K562 (cell line): ENCODE measurements at regions not wholly inside any gene's neighbourhood (a gene's known extent, or its start where the extent isn't known, plus 50 kb on each side); places are given as distances from the start of the nearest gene placed in this dataset.

ENCODE experiments used
- BRD4 ChIP-seq: fragments of 200-600 bp; sonication (generic); IDR thresholded peaks from 2 replicates; pipeline ENCODE4 v1.6.1; 2017; ENCODE audit warnings: inconsistent platforms
- CHD2 ChIP-seq: IDR thresholded peaks from 2 replicates; pipeline ENCODE4 v1.6.1; 2011; ENCODE audit warnings: low read depth, low read length
- LARP7 ChIP-seq: fragments of 450-650 bp; IDR thresholded peaks from 2 replicates; pipeline ENCODE4 v1.6.1; 2016
- MAZ ChIP-seq, 2 experiments: fragments of 450-650 bp in 1 of 2; sonication (generic) in 1 of 2; formaldehyde crosslinking; IDR thresholded peaks in 1 of 2; conservative IDR thresholded peaks in 1 of 2; 2 replicates each; pipeline versions ENCODE4 v1.4.0 to v1.5.0; 2020; ENCODE audit warnings: mild to moderate bottlenecking in 1 of 2, missing genetic modification reagents in 1 of 2
- RBFOX2 ChIP-seq: fragments of 200-400 bp; formaldehyde crosslinking; IDR thresholded peaks from 2 replicates; pipeline ENCODE4 v1.6.1; 2017; ENCODE audit warnings: low read depth, mild to moderate bottlenecking, low read length, moderate library complexity
- SP2 ChIP-seq: IDR thresholded peaks from 2 replicates; pipeline ENCODE4 v1.6.1; 2011; ENCODE audit warnings: mild to moderate bottlenecking, low read depth, low read length, moderate library complexity; ENCODE audit not compliant: poor library complexity, severe bottlenecking; ENCODE audit errors: extremely low read depth
- TCF3 ChIP-seq: sonication (generic); formaldehyde crosslinking; IDR thresholded peaks from 2 replicates; pipeline ENCODE4 v1.4.0; 2020; ENCODE audit warnings: mild to moderate bottlenecking, missing genetic modification reagents
- ZC3H4 ChIP-seq: sonication (generic); formaldehyde crosslinking; IDR thresholded peaks from 2 replicates; pipeline ENCODE4 v1.9.0; 2021; ENCODE audit warnings: missing genetic modification reagents, borderline replicate concordance
- ZNF23 ChIP-seq: fragments of 250-450 bp; sonication (Bioruptor Pico); IDR thresholded peaks from 2 replicates; pipeline ENCODE4 v1.4.0; 2020; ENCODE audit warnings: mild to moderate bottlenecking
- ZNF3 ChIP-seq: fragments of 250-450 bp; sonication (Bioruptor Pico); IDR thresholded peaks from 2 replicates; pipeline ENCODE4 v1.5.0; 2021; ENCODE audit warnings: mild to moderate bottlenecking, moderate library complexity
- ZNF449 ChIP-seq: fragments of 250-450 bp; sonication (Bioruptor Pico); IDR thresholded peaks from 2 replicates; pipeline ENCODE4 v1.8.0; 2022; ENCODE audit warnings: moderate library complexity, mild to moderate bottlenecking, inconsistent platforms
- TF ChIP-seq, protein P1 (sequence below): fragments of 450-650 bp; IDR thresholded peaks from 2 replicates; pipeline ENCODE4 v1.6.1; 2016
- TF ChIP-seq, protein P2 (sequence below), 2 experiments: fragments of 450-650 bp in 1 of 2; sonication (generic) in 1 of 2; formaldehyde crosslinking; conservative IDR thresholded peaks; 2 replicates each; pipeline versions ENCODE4 v1.4.0 to v1.8.1; 2020 to 2022; ENCODE audit warnings: mild to moderate bottlenecking in 1 of 2, missing genetic modification reagents in 1 of 2
- TF ChIP-seq, protein P3 (sequence below), 2 experiments: fragments of 200-800 bp in 1 of 2; sonication (Bioruptor generic) in 1 of 2; sonication (generic) in 1 of 2; formaldehyde crosslinking in 1 of 2; IDR thresholded peaks in 1 of 2; conservative IDR thresholded peaks in 1 of 2; 2 replicates each; pipeline versions ENCODE4 v1.5.0 to v1.6.1; 2016 to 2020; ENCODE audit warnings: missing compliant biosample characterization in 1 of 2, missing genetic modification characterization in 1 of 2, missing genetic modification reagents in 1 of 2
- TF ChIP-seq, protein P4 (sequence below): fragments of 450-650 bp; formaldehyde crosslinking; IDR thresholded peaks from 2 replicates; pipeline ENCODE4 v1.4.0; 2022; ENCODE audit warnings: mild to moderate bottlenecking, moderate library complexity

DNA sequence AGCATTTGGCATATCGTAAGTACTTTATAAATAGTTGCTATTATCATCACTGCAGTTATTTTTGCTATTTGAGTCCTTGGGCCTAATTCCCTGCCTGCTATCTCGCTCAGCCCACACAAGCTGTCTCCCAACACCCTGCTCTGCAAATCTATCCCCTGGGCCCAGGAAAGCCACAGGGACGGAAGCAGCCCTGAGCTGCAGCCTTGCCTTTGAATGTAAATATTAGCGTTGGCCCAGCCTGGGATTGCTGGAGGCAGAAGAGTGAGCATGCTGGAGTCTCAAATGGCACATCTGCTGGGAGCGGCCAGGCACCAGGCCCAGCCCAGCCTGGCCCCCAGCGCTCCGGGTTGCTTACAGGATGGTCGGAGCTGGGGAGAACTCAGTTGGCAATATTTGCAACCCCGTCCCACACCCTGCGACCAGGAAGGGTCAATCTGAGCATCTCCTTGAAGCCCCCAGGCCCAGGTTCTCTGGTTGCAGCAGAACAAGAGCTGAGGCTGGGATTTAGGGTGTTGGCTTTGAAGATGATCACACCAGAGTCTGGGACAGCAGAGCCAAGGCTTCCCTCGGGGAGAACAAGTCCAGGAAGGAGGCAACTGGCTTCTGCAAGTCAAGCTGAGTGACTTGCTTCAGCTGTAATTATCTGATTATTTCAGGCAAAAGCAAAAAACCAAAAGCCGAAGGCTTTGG lies 529.6 kb downstream of the SHQ1 start (continued):
- peak; percentile 13; the same call in 1 of the 2 replicates for TF ChIP-seq BRD4
- 0 out of 4 replicates have a peak, but pooled peaks of 1 of the 2 experiments have one; percentile 11 for TF ChIP-seq MAZ (CRISPR knock-in tag; conservative IDR thresholded peaks at IDR 0.05 in 1 of 2, IDR thresholded peaks at IDR 0.05 in 1 of 2)
- TF ChIP-seq, protein P1, sequence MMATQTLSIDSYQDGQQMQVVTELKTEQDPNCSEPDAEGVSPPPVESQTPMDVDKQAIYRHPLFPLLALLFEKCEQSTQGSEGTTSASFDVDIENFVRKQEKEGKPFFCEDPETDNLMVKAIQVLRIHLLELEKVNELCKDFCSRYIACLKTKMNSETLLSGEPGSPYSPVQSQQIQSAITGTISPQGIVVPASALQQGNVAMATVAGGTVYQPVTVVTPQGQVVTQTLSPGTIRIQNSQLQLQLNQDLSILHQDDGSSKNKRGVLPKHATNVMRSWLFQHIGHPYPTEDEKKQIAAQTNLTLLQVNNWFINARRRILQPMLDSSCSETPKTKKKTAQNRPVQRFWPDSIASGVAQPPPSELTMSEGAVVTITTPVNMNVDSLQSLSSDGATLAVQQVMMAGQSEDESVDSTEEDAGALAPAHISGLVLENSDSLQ = no peak; the same call in 1 of the 2 replicates
- TF ChIP-seq ZNF449 = no peak
- TF ChIP-seq, protein P2, sequence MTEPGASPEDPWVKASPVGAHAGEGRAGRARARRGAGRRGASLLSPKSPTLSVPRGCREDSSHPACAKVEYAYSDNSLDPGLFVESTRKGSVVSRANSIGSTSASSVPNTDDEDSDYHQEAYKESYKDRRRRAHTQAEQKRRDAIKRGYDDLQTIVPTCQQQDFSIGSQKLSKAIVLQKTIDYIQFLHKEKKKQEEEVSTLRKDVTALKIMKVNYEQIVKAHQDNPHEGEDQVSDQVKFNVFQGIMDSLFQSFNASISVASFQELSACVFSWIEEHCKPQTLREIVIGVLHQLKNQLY (CRISPR knock-in tag; conservative IDR thresholded peaks at IDR 0.05) = no peak
- TF ChIP-seq RBFOX2 = peak; percentile 63
- no peak for TF ChIP-seq ZNF3 (CRISPR knock-in tag)
- TF ChIP-seq TCF3 (CRISPR knock-in tag) = peak; percentile 43; the same call in 1 of the 2 replicates
- TF ChIP-seq, protein P3, sequence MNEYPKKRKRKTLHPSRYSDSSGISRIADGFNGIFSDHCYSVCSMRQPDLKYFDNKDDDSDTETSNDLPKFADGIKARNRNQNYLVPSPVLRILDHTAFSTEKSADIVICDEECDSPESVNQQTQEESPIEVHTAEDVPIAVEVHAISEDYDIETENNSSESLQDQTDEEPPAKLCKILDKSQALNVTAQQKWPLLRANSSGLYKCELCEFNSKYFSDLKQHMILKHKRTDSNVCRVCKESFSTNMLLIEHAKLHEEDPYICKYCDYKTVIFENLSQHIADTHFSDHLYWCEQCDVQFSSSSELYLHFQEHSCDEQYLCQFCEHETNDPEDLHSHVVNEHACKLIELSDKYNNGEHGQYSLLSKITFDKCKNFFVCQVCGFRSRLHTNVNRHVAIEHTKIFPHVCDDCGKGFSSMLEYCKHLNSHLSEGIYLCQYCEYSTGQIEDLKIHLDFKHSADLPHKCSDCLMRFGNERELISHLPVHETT (CRISPR knock-in tag; conservative IDR thresholded peaks at IDR 0.05 in 1 of 2, IDR thresholded peaks at IDR 0.05 in 1 of 2) = peak in 1 of 2 experiments; percentile 47; a peak in 1 of 4 replicates
- TF ChIP-seq LARP7 = no peak
- TF ChIP-seq, protein P4, sequence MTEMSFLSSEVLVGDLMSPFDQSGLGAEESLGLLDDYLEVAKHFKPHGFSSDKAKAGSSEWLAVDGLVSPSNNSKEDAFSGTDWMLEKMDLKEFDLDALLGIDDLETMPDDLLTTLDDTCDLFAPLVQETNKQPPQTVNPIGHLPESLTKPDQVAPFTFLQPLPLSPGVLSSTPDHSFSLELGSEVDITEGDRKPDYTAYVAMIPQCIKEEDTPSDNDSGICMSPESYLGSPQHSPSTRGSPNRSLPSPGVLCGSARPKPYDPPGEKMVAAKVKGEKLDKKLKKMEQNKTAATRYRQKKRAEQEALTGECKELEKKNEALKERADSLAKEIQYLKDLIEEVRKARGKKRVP (CRISPR knock-in tag) = 0 out of 2 replicates have a peak, but pooled peaks have one; percentile 9
- no peak for TF ChIP-seq ZNF23 (CRISPR knock-in tag)
- TF ChIP-seq SP2 = no peak
- no peak for TF ChIP-seq ZC3H4
- TF ChIP-seq CHD2 = no peak
- TF ChIP-seq, all 486 proteins: peak for 9
